ENCODE measurements at regions not wholly inside any gene's neighbourhood (a gene's known extent, or its start where the extent isn't known, plus 50 kb on each side); places are given as distances from the start of the nearest gene placed in this dataset.

DNA sequence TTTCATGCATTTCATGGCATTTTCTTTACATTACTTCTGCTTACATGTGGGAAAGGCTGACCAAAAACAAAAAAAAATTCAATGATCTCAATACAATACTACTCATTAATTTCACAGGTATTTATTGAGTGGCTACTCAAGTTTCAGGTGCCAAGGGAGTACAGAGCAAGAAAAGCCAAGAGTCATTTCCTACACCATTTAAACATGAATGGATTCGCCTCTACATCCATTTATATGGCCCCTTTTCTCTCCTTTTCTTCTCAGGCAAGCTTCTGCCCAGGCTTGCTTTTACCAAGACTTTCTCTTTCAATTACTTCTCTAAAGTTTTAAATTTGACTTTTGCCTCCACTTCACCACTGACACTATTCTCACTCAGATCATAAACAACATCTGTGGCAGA, 1603.1 kb upstream of the CELF4 start:
- TF ChIP-seq TAF1 (IDR thresholded peaks at IDR 0.05; ENCODE audit: borderline replicate concordance, insufficient read depth, low read length) (no peak), POLR2AphosphoS5 (IDR thresholded peaks at IDR 0.05; ENCODE audit: low read depth, low read length) (no peak), SIN3A (IDR thresholded peaks at IDR 0.05; ENCODE audit: borderline replicate concordance, insufficient read depth, low read length) (no peak), FOXP2 (optimal IDR thresholded peaks at IDR 0.05; ENCODE audit: borderline replicate concordance, extremely low read depth, extremely low read length, insufficient read depth) (no peak)
- TF ChIP-seq, protein P1, sequence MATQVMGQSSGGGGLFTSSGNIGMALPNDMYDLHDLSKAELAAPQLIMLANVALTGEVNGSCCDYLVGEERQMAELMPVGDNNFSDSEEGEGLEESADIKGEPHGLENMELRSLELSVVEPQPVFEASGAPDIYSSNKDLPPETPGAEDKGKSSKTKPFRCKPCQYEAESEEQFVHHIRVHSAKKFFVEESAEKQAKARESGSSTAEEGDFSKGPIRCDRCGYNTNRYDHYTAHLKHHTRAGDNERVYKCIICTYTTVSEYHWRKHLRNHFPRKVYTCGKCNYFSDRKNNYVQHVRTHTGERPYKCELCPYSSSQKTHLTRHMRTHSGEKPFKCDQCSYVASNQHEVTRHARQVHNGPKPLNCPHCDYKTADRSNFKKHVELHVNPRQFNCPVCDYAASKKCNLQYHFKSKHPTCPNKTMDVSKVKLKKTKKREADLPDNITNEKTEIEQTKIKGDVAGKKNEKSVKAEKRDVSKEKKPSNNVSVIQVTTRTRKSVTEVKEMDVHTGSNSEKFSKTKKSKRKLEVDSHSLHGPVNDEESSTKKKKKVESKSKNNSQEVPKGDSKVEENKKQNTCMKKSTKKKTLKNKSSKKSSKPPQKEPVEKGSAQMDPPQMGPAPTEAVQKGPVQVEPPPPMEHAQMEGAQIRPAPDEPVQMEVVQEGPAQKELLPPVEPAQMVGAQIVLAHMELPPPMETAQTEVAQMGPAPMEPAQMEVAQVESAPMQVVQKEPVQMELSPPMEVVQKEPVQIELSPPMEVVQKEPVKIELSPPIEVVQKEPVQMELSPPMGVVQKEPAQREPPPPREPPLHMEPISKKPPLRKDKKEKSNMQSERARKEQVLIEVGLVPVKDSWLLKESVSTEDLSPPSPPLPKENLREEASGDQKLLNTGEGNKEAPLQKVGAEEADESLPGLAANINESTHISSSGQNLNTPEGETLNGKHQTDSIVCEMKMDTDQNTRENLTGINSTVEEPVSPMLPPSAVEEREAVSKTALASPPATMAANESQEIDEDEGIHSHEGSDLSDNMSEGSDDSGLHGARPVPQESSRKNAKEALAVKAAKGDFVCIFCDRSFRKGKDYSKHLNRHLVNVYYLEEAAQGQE (IDR thresholded peaks at IDR 0.05; ENCODE audit: insufficient read depth in 1 of 2, low read depth in 2 of 2, low read length in 2 of 2): no peak

DNA sequence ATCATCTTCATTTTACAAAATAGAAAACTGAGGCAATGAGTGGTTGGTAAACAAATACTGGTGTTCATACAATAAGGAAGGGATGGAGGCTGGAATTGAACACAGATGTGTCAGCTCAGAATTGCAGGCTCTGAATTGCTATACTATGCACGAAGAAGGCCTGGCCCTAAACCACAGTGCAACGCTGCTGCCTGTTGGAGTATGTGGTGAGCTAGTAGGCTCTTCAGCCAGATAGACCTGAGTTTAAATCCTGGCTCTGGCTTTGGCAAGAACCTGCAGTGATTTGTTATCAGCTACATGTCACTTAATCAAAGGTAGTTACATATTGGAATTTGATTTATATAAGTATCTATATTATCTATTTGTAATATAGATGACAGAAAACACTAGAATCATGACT, 1602.4 kb upstream of the CELF4 start:
- TF ChIP-seq, protein P1 (IDR thresholded peaks at IDR 0.05; ENCODE audit: insufficient read depth in 1 of 2, low read depth in 2 of 2, low read length in 2 of 2): no peak
- TF ChIP-seq TAF1 (IDR thresholded peaks at IDR 0.05; ENCODE audit: borderline replicate concordance, insufficient read depth, low read length) (no peak), POLR2AphosphoS5 (IDR thresholded peaks at IDR 0.05; ENCODE audit: low read depth, low read length) (no peak), SIN3A (IDR thresholded peaks at IDR 0.05; ENCODE audit: borderline replicate concordance, insufficient read depth, low read length) (no peak), FOXP2 (optimal IDR thresholded peaks at IDR 0.05; ENCODE audit: borderline replicate concordance, extremely low read depth, extremely low read length, insufficient read depth) (no peak)

DNA sequence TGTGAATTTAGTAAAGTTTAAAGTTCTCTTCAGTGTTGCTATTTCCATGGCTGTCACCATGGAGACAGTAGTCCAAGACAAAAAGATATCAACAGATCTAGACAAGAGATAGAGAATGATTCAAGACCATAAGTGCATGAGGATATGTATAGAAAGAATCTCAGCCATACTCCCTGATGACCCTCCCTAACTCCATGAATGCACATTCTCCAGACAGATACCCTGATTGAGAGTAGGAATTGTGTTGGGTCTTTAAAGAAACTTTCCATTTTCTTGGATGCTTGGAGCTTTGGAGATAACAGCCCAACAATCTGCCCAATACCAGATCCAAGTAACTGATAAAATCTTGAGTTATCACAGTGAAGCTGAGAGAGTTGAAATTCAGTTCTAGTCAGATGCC, 1601.2 kb upstream of the CELF4 start:
- no peak for TF ChIP-seq SIN3A (IDR thresholded peaks at IDR 0.05; ENCODE audit: borderline replicate concordance, insufficient read depth, low read length)
- no peak for TF ChIP-seq TAF1 (IDR thresholded peaks at IDR 0.05; ENCODE audit: borderline replicate concordance, insufficient read depth, low read length)
- no peak for TF ChIP-seq POLR2AphosphoS5 (IDR thresholded peaks at IDR 0.05; ENCODE audit: low read depth, low read length)
- TF ChIP-seq, protein P1 (IDR thresholded peaks at IDR 0.05; ENCODE audit: insufficient read depth in 1 of 2, low read depth in 2 of 2, low read length in 2 of 2): no peak
- TF ChIP-seq FOXP2 (optimal IDR thresholded peaks at IDR 0.05; ENCODE audit: borderline replicate concordance, extremely low read depth, extremely low read length, insufficient read depth): no peak

DNA sequence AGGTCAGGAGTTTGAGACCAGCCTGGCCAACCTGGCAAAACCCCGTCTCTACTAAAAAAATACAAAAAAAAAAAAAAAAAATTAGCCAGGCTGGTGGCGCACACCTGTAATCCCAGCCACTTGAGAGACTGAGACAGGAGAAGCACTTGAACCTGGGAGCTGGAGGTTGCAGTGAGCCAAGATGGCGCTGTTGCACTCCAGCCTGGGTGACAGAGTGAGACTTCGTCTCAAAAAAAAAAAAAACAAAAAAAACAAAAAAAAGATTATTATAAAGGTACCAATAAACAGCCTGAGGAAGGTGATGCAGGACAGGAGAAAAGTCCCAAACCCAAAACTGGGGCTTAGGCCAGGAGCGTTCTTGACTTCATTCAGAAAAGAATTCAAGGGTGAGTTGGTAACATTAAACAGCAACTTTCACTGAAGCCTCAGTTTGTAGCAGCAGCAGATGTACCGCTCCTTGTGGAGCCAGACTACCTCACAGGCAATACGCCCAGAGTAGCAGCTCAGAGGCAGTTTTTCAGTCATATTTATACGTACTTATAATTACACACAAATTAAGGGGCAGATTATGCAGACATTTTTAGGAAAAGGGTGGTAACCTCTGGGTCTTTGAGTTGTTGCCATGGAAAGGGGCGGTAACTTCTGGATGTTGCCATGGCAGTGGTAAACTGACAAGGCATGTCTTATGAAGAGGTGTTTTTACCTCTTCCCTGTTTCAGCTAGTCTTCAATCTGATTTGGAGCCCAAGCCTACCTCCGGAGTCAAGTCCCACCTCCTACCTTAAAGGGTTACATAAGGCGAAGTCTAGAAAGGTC, 1596.6 kb upstream of the CELF4 start:
- no peak for TF ChIP-seq SIN3A (IDR thresholded peaks at IDR 0.05; ENCODE audit: borderline replicate concordance, insufficient read depth, low read length)

DNA sequence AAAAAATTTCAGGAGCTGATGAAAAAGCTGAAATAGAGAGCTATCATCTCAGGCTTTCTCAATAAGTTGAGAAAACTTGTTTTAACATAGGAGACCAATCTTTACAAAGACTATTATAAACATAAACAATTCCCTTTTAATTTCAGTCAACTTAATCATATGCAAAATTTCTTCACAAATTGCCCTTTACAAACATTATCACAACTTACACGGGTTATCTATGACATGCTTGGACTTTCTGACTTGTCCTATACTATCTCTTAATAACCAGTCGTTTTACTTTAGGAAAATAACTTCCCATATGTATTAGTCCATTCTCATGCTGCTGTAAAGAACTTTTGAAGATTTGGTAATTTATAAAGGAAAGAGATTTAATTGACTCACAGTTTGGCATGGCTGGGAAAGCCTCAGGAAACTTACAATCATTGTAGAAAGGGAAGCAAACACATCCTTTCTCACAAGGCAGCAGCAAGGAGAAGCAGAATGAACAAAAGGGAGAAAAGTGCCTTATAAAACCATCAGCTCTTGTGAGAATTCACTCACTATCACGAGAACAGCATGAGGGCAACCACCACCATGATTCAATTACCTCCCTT, 1583.7 kb upstream of the CELF4 start:
- TF ChIP-seq POLR2AphosphoS5 (IDR thresholded peaks at IDR 0.05; ENCODE audit: low read depth, low read length) (no peak), TAF1 (IDR thresholded peaks at IDR 0.05; ENCODE audit: borderline replicate concordance, insufficient read depth, low read length) (no peak), SIN3A (IDR thresholded peaks at IDR 0.05; ENCODE audit: borderline replicate concordance, insufficient read depth, low read length) (no peak), FOXP2 (optimal IDR thresholded peaks at IDR 0.05; ENCODE audit: borderline replicate concordance, extremely low read depth, extremely low read length, insufficient read depth) (no peak)
- TF ChIP-seq, protein P1 (IDR thresholded peaks at IDR 0.05; ENCODE audit: insufficient read depth in 1 of 2, low read depth in 2 of 2, low read length in 2 of 2): no peak

Measured in PFSK-1 (cell line).